GM12874 (cell line): ENCODE measurements at regions not wholly inside any gene's neighbourhood (a gene's known extent, or its start where the extent isn't known, plus 50 kb on each side); places are given as distances from the start of the nearest gene placed in this dataset.

Experiments
- TF ChIP-seq, protein P1 (sequence below): IDR thresholded peaks from 2 replicates; pipeline ENCODE4 v1.5.1; 2011; ENCODE audit warnings: low read depth, mild to moderate bottlenecking, control low read depth, low read length, moderate library complexity; ENCODE audit not compliant: insufficient read depth

DNA sequence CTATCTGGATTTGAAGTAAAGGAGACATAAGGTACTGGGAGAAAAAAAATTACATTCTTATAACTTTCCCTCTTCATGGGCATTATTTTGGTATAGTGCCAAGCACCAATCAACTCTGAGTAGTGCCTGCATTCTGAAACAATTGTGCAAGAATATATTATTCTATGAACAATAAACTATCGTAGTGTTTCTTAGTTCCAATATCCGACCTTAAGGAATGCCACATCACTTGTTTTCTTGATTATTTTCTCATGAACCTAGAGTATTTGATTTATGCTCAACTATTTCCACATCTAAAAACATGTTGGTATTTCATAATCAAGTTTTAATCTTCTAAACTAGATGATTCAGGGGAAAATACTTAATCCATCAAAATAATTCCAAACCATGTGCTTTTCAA is 294.4 kb upstream of the TBX18 start:
- TF ChIP-seq, protein P1, sequence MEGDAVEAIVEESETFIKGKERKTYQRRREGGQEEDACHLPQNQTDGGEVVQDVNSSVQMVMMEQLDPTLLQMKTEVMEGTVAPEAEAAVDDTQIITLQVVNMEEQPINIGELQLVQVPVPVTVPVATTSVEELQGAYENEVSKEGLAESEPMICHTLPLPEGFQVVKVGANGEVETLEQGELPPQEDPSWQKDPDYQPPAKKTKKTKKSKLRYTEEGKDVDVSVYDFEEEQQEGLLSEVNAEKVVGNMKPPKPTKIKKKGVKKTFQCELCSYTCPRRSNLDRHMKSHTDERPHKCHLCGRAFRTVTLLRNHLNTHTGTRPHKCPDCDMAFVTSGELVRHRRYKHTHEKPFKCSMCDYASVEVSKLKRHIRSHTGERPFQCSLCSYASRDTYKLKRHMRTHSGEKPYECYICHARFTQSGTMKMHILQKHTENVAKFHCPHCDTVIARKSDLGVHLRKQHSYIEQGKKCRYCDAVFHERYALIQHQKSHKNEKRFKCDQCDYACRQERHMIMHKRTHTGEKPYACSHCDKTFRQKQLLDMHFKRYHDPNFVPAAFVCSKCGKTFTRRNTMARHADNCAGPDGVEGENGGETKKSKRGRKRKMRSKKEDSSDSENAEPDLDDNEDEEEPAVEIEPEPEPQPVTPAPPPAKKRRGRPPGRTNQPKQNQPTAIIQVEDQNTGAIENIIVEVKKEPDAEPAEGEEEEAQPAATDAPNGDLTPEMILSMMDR: no peak

DNA sequence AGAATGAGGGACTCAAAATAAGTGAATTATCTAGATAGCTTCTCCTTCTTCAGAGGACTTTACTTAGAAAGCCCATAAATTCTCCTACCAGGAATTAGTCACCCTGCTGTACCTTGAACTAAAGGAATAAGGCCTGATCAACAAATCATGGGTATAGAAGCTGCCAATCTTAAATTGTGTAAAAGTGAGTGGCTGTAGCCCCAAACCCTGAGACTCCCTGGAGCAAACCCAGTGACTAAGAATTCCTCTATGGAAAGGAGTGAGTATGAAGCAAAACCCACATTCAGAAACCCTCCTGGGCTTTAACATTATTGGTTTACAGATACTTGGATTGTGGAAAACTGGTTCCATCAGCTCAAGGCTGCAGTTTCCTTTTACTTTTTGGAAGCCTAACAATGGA is 285.8 kb upstream of the TBX18 start:
- TF ChIP-seq, protein P1: no peak

DNA sequence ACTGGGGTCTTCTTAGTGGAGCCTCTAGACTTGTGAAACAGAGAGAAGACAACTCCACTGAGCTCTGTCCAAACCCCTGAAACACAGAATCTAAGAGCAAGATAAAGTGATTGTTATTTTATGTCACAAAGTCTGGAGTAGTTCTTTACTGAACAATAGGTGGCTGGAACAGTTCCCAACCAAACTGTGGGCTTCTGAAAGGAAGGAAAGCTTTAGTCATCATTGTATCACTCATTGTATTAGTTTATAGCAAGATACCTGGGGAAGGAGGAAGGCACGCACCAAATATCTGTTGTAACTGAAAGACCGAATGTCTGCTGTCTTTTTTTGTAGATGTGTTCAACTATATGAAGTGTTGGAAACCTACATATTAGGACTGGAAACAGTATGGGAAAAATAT is 284.9 kb upstream of the TBX18 start:
- TF ChIP-seq, protein P1: no peak

DNA sequence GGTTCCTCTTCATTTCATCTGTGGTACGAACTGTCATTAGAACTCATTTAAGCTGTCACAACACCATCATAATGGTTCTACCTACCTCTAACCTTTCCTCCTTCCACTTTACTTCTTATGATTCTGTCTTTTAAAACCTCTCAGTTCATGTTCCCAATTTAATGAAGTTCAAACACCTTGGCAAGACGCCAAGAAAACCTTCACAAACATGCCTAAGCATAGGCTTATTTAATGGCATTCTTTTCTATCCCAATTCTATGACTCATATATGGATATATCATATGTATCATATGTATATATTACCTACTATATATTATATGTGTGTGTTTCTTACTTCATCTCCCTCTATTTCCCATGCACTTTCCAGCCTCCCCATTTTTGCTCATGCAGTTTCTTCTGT is 283.4 kb upstream of the TBX18 start:
- TF ChIP-seq, protein P1: no peak

DNA sequence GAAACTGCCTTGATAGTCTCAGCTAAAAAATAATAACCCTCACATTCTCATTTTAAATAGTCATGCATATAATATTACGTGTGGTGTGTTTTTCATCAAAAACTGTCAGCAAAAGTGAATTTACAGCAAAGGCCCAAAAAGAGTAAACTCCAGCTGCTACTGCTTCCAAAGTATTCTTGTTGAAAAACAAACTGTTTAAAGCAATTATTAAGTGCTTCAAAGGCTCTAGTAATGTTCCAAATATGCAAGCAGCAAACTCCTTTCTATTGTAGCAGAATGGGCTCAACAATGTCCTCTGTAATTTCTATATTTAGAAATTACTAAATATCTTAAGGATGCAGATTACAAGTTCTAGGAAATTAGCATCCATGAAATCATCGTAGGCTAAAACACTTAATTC is 280.0 kb upstream of the TBX18 start:
- TF ChIP-seq, protein P1: no peak

DNA sequence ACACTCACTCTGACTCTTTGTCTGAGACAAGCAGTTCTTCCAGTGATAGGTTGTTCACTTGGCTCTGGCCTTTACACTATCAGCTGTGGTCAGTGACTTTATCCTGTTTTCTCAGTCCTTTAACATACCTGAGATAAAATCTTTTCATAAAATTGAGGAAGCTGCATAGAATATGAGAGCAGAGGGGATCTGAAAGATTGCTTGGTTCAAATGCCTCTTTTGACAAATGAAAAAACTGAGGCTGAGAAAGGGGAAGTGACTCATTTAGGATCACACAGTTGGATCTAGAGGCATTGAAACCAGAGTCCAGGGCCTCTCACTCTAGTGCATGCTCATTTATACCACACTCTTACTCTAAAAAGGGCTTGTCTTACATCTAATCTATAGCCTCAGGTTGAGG is 277.0 kb upstream of the TBX18 start:
- TF ChIP-seq, protein P1: no peak

DNA sequence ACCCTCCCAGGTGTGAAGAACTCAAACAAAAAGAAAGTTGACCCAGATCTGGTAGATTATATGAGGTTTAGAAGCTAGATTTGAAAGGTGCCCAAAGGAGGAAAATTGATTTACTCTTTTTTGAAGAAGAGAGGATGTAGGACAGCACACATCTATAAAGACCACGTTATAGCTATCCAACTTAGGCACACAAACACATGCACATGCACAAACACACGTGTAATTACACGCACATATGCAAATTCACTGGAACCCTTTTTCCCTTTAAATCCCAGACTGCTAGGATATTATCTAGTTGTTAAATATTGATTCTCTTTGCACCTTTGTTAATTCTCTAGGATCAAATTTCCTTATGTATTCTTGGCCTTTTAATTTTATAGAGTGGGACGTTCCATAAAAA is 272.8 kb upstream of the TBX18 start:
- TF ChIP-seq, protein P1: no peak

DNA sequence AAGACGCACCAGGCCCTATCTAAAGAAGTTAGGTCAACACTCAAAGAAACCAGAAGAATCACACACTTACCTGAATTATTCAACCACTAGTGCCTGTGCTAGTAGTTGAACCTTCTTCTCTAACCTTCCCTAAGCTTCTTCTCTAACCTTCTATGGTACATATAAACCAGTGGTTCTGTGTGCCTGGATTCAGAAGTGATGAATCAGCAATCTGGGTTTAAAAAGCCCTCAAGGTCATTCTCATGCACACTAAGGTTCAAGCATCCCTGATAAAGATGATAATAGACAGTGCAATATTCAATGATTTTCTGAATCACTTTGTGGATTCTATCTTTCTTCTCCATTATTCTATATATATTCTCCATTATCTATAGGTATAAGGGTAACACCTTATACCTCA is 271.4 kb upstream of the TBX18 start:
- TF ChIP-seq, protein P1: no peak
